ENCODE measurements at regions not wholly inside any gene's neighbourhood (a gene's known extent, or its start where the extent isn't known, plus 50 kb on each side); places are given as distances from the start of the nearest gene placed in this dataset.

DNA sequence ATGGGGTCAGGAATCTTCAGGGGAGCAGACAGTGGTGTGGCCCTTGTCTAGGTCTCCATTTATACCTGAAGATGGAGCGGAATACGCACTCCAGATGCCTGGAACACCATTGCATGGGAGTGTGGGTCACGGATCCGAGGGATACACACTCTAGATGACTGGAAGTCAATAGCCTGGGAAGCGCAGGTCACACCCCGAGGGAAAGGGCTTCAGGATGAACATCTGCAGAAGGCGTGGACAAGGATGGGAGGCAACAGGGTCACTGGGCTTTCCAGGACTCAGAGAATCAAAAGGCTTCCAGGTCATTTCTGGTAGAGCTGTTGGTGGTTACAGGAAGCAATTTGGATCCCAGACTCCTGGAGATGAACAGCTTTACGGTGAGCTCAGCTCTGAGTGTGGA is 382.2 kb upstream of the KLF6 start:
- TF ChIP-seq POLR2A (IDR thresholded peaks at IDR 0.05; ENCODE audit: low read depth, low read length) (no peak), POLR2AphosphoS5 (IDR thresholded peaks at IDR 0.05; ENCODE audit: low read depth, low read length) (no peak), TAF1 (IDR thresholded peaks at IDR 0.05; ENCODE audit: low read depth, low read length) (no peak), SPI1 (IDR thresholded peaks at IDR 0.05; ENCODE audit: low read depth, low read length) (no peak), POU2F2 (IDR thresholded peaks at IDR 0.05; ENCODE audit: low read depth, low read length) (no peak)
